H1 (cell line): ENCODE measurements at regions not wholly inside any gene's neighbourhood (a gene's known extent, or its start where the extent isn't known, plus 50 kb on each side); places are given as distances from the start of the nearest gene placed in this dataset.

Experiments
- CTCF ChIA-PET: fragments of 300-600 bp; sonication (Branson Sonifier 250); formaldehyde crosslinking; loops from one replicate; lab custom pipeline; 2021; ENCODE audit not compliant: partially characterized antibody; lab: Charles Lee
- POLR2A ChIA-PET: fragments of 300-600 bp; sonication (Branson Sonifier 250); formaldehyde crosslinking; loops from one replicate; lab custom pipeline; 2021; ENCODE audit warnings: inconsistent platforms; ENCODE audit not compliant: partially characterized antibody; lab: Charles Lee
- DNase-seq, 2 experiments: peaks; one replicate each; pipeline versions ENCODE4 v3.0.0 to v3.0.0-alpha.2; 2010 to 2022; ENCODE audit warnings: low spot score in 2 of 2, low read depth in 1 of 2, mixed read lengths in 1 of 2
- FAIRE-seq: peaks from 2 replicates; lab custom pipeline; 2011; peaks lifted over from hg19 to GRCh38; lab: Jason Lieb, UNC
- H2AFZ ChIP-seq: 2 replicates; pipeline ENCODE4 v1.8.1; 2012; ENCODE audit warnings: low read length, inconsistent platforms
- H2AK5ac ChIP-seq: 2 replicates; pipeline ENCODE4 v1.6.1; 2013; ENCODE audit warnings: low read depth, low read length
- H2BK120ac ChIP-seq: replicated peaks from 2 replicates; pipeline ENCODE3; 2013; ENCODE audit warnings: low read depth, low read length, inconsistent platforms
- H2BK12ac ChIP-seq: 2 replicates; pipeline ENCODE4 v1.6.1; 2013; ENCODE audit warnings: low read depth, low read length
- H2BK15ac ChIP-seq: 2 replicates; pipeline ENCODE4 v1.6.1; 2013; ENCODE audit warnings: low read length
- H2BK20ac ChIP-seq: 2 replicates; pipeline ENCODE4 v1.6.1; 2013; ENCODE audit warnings: low read length
- H2BK5ac ChIP-seq: 2 replicates; pipeline ENCODE4 v1.6.1; 2013; ENCODE audit warnings: low read depth, low read length
- H3K14ac ChIP-seq: 2 replicates; pipeline ENCODE4 v1.6.1; 2013; ENCODE audit warnings: inconsistent platforms; ENCODE audit not compliant: insufficient read length
- H3K18ac ChIP-seq: 2 replicates; pipeline ENCODE4 v1.6.1; 2013; ENCODE audit warnings: low read length; ENCODE audit errors: extremely low read depth
- H3K23ac ChIP-seq: 2 replicates; pipeline ENCODE4 v1.6.1; 2013; ENCODE audit warnings: inconsistent platforms; ENCODE audit not compliant: insufficient read length
- H3K23me2 ChIP-seq: 2 replicates; pipeline ENCODE4 v1.6.1; 2013; ENCODE audit warnings: low read depth, low read length
- H3K27ac ChIP-seq: 2 replicates; pipeline ENCODE4 v1.6.1; 2011; ENCODE audit warnings: low read depth, low read length, inconsistent platforms
- H3K27me3 ChIP-seq, 4 experiments: replicated peaks in 1 of 4; 1 replicate in 1 of 4; 2 replicates in 3 of 4; pipeline versions ENCODE4 v1.6.1 to v1.8.1; 2011 to 2013; ENCODE audit warnings: low read length in 3 of 4, mild to moderate bottlenecking in 3 of 4, inconsistent platforms in 2 of 4, mixed read lengths in 2 of 4, moderate library complexity in 1 of 4; ENCODE audit not compliant: control insufficient read depth in 3 of 4, insufficient read depth in 3 of 4; ENCODE audit errors: extremely low read depth in 1 of 4
- H3K36me3 ChIP-seq, 4 experiments: 2 replicates each; pipeline versions ENCODE4 v1.6.1 to v1.8.1; 2011 to 2013; ENCODE audit warnings: mild to moderate bottlenecking in 4 of 4, low read length in 3 of 4, moderate library complexity in 2 of 4, control low read depth in 1 of 4, inconsistent platforms in 1 of 4; ENCODE audit not compliant: insufficient read depth in 4 of 4, control insufficient read depth in 2 of 4
- H3K4ac ChIP-seq: replicated peaks from 2 replicates; pipeline ENCODE3; 2013; ENCODE audit warnings: low read length, low read depth, mixed read lengths, inconsistent platforms; ENCODE audit not compliant: insufficient read length
- H3K4me1 ChIP-seq, 4 experiments: replicated peaks in 1 of 4; 1 replicate in 1 of 4; 2 replicates in 3 of 4; pipeline versions ENCODE4 v1.6.1 to v1.8.1; 2011 to 2013; ENCODE audit warnings: low read length in 3 of 4, inconsistent platforms in 2 of 4, mixed read lengths in 1 of 4; ENCODE audit not compliant: insufficient read depth in 4 of 4, control insufficient read depth in 3 of 4
- H3K4me2 ChIP-seq, 2 experiments: 2 replicates each; pipeline versions ENCODE4 v1.6.1 to v1.8.1; 2011 to 2013; ENCODE audit warnings: low read depth in 2 of 2, low read length in 2 of 2, control low read depth in 1 of 2, inconsistent platforms in 1 of 2, mild to moderate bottlenecking in 1 of 2; ENCODE audit not compliant: insufficient read depth in 1 of 2
- H3K4me3 ChIP-seq, 4 experiments: fragments of 200-600, 300-600 bp in 1 of 4; sonication (generic), shearing (Covaris generic), sonication (Bioruptor Twin) in 1 of 4; 2 replicates each; pipeline versions ENCODE4 v1.5.1 to v1.8.1; 2011 to 2016; ENCODE audit warnings: low read length in 4 of 4, low read depth in 3 of 4, control low read depth in 2 of 4, inconsistent platforms in 2 of 4, mild to moderate bottlenecking in 2 of 4, mixed read lengths in 1 of 4, moderate library complexity in 1 of 4; ENCODE audit not compliant: insufficient read depth in 2 of 4; ENCODE audit errors: extremely low read depth in 1 of 4
- H3K56ac ChIP-seq: replicated peaks from 2 replicates; pipeline ENCODE3; 2013; ENCODE audit warnings: low read depth, mild to moderate bottlenecking, mixed read lengths, low read length, inconsistent platforms; ENCODE audit not compliant: insufficient read length
- H3K79me1 ChIP-seq: 2 replicates; pipeline ENCODE4 v1.6.1; 2013; ENCODE audit warnings: low read depth, low read length, control low read depth
- H3K79me2 ChIP-seq, 2 experiments: 2 replicates each; pipeline versions ENCODE4 v1.6.1 to v1.8.1; 2012 to 2013; ENCODE audit warnings: low read length in 2 of 2, mild to moderate bottlenecking in 2 of 2, inconsistent platforms in 1 of 2; ENCODE audit not compliant: insufficient read depth in 2 of 2, control insufficient read depth in 1 of 2
- H3K9ac ChIP-seq, 4 experiments: replicated peaks in 1 of 4; 1 replicate in 1 of 4; 2 replicates in 3 of 4; pipeline versions ENCODE4 v1.6.1 to v1.8.1; 2011 to 2013; ENCODE audit warnings: low read depth in 3 of 4, low read length in 3 of 4, control low read depth in 2 of 4, mild to moderate bottlenecking in 2 of 4, moderate library complexity in 2 of 4, inconsistent platforms in 1 of 4; ENCODE audit errors: extremely low read depth in 1 of 4
- H3K9me3 ChIP-seq, 2 experiments: 2 replicates each; pipeline versions ENCODE4 v1.6.1 to v1.8.1; 2012 to 2013; ENCODE audit warnings: mild to moderate bottlenecking in 2 of 2, moderate library complexity in 2 of 2, control low read depth in 1 of 2, inconsistent platforms in 1 of 2, low read depth in 1 of 2, low read length in 1 of 2, mixed read lengths in 1 of 2; ENCODE audit not compliant: insufficient read depth in 2 of 2
- H4K20me1 ChIP-seq, 2 experiments: replicated peaks in 1 of 2; 2 replicates each; pipeline versions ENCODE3 to v1.8.1; 2011 to 2013; ENCODE audit warnings: inconsistent platforms in 2 of 2, low read length in 2 of 2, mild to moderate bottlenecking in 1 of 2; ENCODE audit not compliant: insufficient read depth in 2 of 2, control insufficient read depth in 1 of 2
- H4K5ac ChIP-seq: 2 replicates; pipeline ENCODE4 v1.6.1; 2013; ENCODE audit warnings: low read length, low read depth, mixed read lengths, inconsistent platforms; ENCODE audit not compliant: insufficient read length
- H4K8ac ChIP-seq: 2 replicates; pipeline ENCODE4 v1.8.0; 2013; ENCODE audit warnings: mild to moderate bottlenecking, moderate library complexity, low read length, inconsistent platforms; ENCODE audit not compliant: insufficient read depth; ENCODE audit errors: extremely low read depth
- H4K91ac ChIP-seq: replicated peaks from 2 replicates; pipeline ENCODE3; 2013; ENCODE audit warnings: low read length, mixed read lengths, inconsistent platforms; ENCODE audit not compliant: insufficient read length
- BRCA1 ChIP-seq: IDR thresholded peaks from 2 replicates; pipeline ENCODE4 v1.6.1; 2012; ENCODE audit warnings: low read depth, low read length, improper control_type of control experiment
- CEBPB ChIP-seq: IDR thresholded peaks from 2 replicates; pipeline ENCODE4 v1.6.1; 2012; ENCODE audit warnings: low read depth, low read length
- CTBP2 ChIP-seq: IDR thresholded peaks from 2 replicates; pipeline ENCODE4 v1.7.0; 2011; ENCODE audit warnings: borderline replicate concordance, mild to moderate bottlenecking, moderate library complexity, mixed read lengths, low read length; ENCODE audit not compliant: insufficient read depth, insufficient read length
- FOSL1 ChIP-seq: IDR thresholded peaks from 2 replicates; pipeline ENCODE4 v1.6.1; 2011; ENCODE audit warnings: mild to moderate bottlenecking, low read depth, low read length, moderate library complexity; ENCODE audit not compliant: insufficient read depth
- HDAC2 ChIP-seq, 2 experiments: fragments of 300-600 bp in 1 of 2; sonication (generic) in 1 of 2; IDR thresholded peaks; 2 replicates each; pipeline ENCODE4 v1.6.1; 2011 to 2012; ENCODE audit warnings: low read depth in 2 of 2, low read length in 2 of 2, mild to moderate bottlenecking in 2 of 2, moderate library complexity in 2 of 2, borderline replicate concordance in 1 of 2, inconsistent platforms in 1 of 2
- PHF8 ChIP-seq: fragments of 200-600 bp; sonication (generic); conservative IDR thresholded peaks from 2 replicates; pipeline ENCODE4 v1.7.1; 2012; ENCODE audit warnings: low read depth, mild to moderate bottlenecking, inconsistent platforms, low read length, moderate library complexity
- POLR2AphosphoS5 ChIP-seq: IDR thresholded peaks from 2 replicates; pipeline ENCODE4 v1.6.1; 2011; ENCODE audit warnings: low read depth, low read length
- POU5F1 ChIP-seq: IDR thresholded peaks from 2 replicates; pipeline ENCODE4 v1.6.1; 2011; ENCODE audit warnings: low read depth, mild to moderate bottlenecking, low read length, moderate library complexity
- RAD21 ChIP-seq, 2 experiments: IDR thresholded peaks in 1 of 2; conservative IDR thresholded peaks in 1 of 2; 2 replicates each; pipeline ENCODE4 v1.6.1; 2011; ENCODE audit warnings: low read depth in 2 of 2, low read length in 2 of 2, improper control_type of control experiment in 1 of 2, inconsistent platforms in 1 of 2, mild to moderate bottlenecking in 1 of 2, moderate library complexity in 1 of 2
- RBBP5 ChIP-seq: IDR thresholded peaks from 2 replicates; pipeline ENCODE4 v1.7.1; 2012; ENCODE audit warnings: low read depth, mild to moderate bottlenecking, inconsistent platforms, low read length, moderate library complexity, borderline replicate concordance
- SIN3A ChIP-seq, 2 experiments: IDR thresholded peaks in 1 of 2; conservative IDR thresholded peaks in 1 of 2; 2 replicates each; pipeline ENCODE4 v1.6.1; 2011 to 2012; ENCODE audit warnings: low read length in 2 of 2, improper control_type of control experiment in 1 of 2, low read depth in 1 of 2, mild to moderate bottlenecking in 1 of 2
- TAF7 ChIP-seq: optimal IDR thresholded peaks from 2 replicates; pipeline ENCODE3; 2011; ENCODE audit warnings: low read depth, mild to moderate bottlenecking, inconsistent platforms, low read length, moderate library complexity, borderline replicate concordance
- TCF12 ChIP-seq: IDR thresholded peaks from 2 replicates; pipeline ENCODE4 v1.6.1; 2011; ENCODE audit warnings: low read depth, mild to moderate bottlenecking, low read length
- YY1 ChIP-seq: IDR thresholded peaks from 2 replicates; pipeline ENCODE4 v1.6.1; 2011; ENCODE audit warnings: low read depth, mild to moderate bottlenecking, low read length
- WGBS, 2 experiments: shearing (Covaris generic) in 1 of 2; methylation state at CpG; one replicate each; pipeline versions ENCODE4 v1.1.6 to v1.1.7; 2013 to 2015; ENCODE audit warnings: low lambda C conversion rate in 2 of 2, mixed read lengths in 2 of 2, inconsistent platforms in 1 of 2, low coverage in 1 of 2, missing lambda C conversion rate in 1 of 2; ENCODE audit not compliant: insufficient replicate concordance in 2 of 2, insufficient coverage in 1 of 2, insufficient read length in 1 of 2; ENCODE audit errors: extremely low coverage in 1 of 2, missing lambda C conversion rate in 1 of 2; 5-methylcytosine and 5-hydroxymethylcytosine counted together

- Histone ChIP-seq H3K4me2 (no peak overlapping the region), H4K20me1 (no peaks in the 10 kb centered on the region), H4K8ac (no peak overlapping the region), H3K23me2 (no peaks in the 10 kb centered on the region), H2BK120ac (no peak overlapping the region), H2BK5ac (no peak overlapping the region), H3K4me1 (no peaks in the 10 kb centered on the region), H4K5ac (no peak overlapping the region), H3K79me1 (no peaks in the 10 kb centered on the region), H3K27me3 (no peaks in the 10 kb centered on the region), H3K18ac (no peak overlapping the region), H3K56ac (no peak overlapping the region), H3K4me3 (no peak overlapping the region), H4K91ac (no peak overlapping the region), H3K36me3 (no peaks in the 10 kb centered on the region), H3K9ac (no peak overlapping the region), H2BK12ac (no peak overlapping the region), H2BK15ac (no peak overlapping the region), H3K27ac (no peak overlapping the region), H3K23ac (no peak overlapping the region), H3K14ac (no peak overlapping the region), H2AFZ (0 out of 2 replicates have a peak overlapping the region, but pooled peaks have one; percentile 11), H3K4ac (no peak overlapping the region), H2AK5ac (no peak overlapping the region), H2BK20ac (no peak overlapping the region), H3K9me3 (no peaks in the 10 kb centered on the region), H3K79me2 (no peaks in the 10 kb centered on the region)
- ChIA-PET CTCF (no interaction called here), POLR2A (no interaction called here)
- WGBS, 2 experiments: 89% methylated on average over 1 of the region's 1 CpG; no CpG with 5 or more reads in 1 of the 2 experiments
- DNase-seq (no peak), FAIRE-seq (no peak)
- TF ChIP-seq FOSL1 (no peak), YY1 (no peak), POU5F1 (no peak), TCF12 (no peak), CEBPB (no peak), RBBP5 (no peak), POLR2AphosphoS5 (no peak), SIN3A (conservative IDR thresholded peaks at IDR 0.05 in 1 of 2, IDR thresholded peaks at IDR 0.05 in 1 of 2; ENCODE audit: low read depth in 1 of 2, low read length in 2 of 2) (no peak), BRCA1 (no peak), TAF7 (no peak), CTBP2 (no peak), PHF8 (no peak), RAD21 (IDR thresholded peaks at IDR 0.05 in 1 of 2, conservative IDR thresholded peaks at IDR 0.05 in 1 of 2; ENCODE audit: low read depth in 2 of 2, low read length in 2 of 2) (no peak), HDAC2 (IDR thresholded peaks at IDR 0.05; ENCODE audit: borderline replicate concordance in 1 of 2, low read depth in 2 of 2, low read length in 2 of 2) (no peak)
These were observed 405.1 kb upstream of the PTGER4 start for GRCh38 chr5:40274568-40274967.
